Progenitor cell of endocrine pancreas (in vitro differentiated cells): ENCODE measurements at regions not wholly inside any gene's neighbourhood (a gene's known extent, or its start where the extent isn't known, plus 50 kb on each side); places are given as distances from the start of the nearest gene placed in this dataset.

Experiments used
- DNase-seq: peaks from one replicate; pipeline ENCODE4 v3.0.0; 2021; ENCODE audit warnings: low spot score; ENCODE audit not compliant: unreplicated experiment
- H3K27ac Mint-ChIP-seq: 2 replicates; pipeline ENCODE4 v1.8.0; 2021; ENCODE audit warnings: mild to moderate bottlenecking, moderate library complexity, mixed read lengths
- H3K27me3 Mint-ChIP-seq: 2 replicates; pipeline ENCODE4 v1.8.0; 2021; ENCODE audit warnings: mixed read lengths
- H3K36me3 Mint-ChIP-seq: 2 replicates; pipeline ENCODE4 v1.8.0; 2022; ENCODE audit warnings: mixed read lengths; ENCODE audit not compliant: insufficient read depth
- H3K4me1 Mint-ChIP-seq: 2 replicates; pipeline ENCODE4 v1.8.0; 2021; ENCODE audit warnings: low read depth, mixed read lengths
- H3K4me3 Mint-ChIP-seq: 2 replicates; pipeline ENCODE4 v1.8.0; 2021; ENCODE audit warnings: low read depth, mild to moderate bottlenecking, moderate library complexity, mixed read lengths
- H3K9me3 Mint-ChIP-seq: 2 replicates; pipeline ENCODE4 v1.8.0; 2021; ENCODE audit warnings: low read depth, mixed read lengths
- TF ChIP-seq, protein P1 (sequence below): fragments of 200-600 bp; sonication (generic); IDR thresholded peaks from one replicate; pipeline ENCODE4 v1.5.0; 2021; ENCODE audit warnings: antibody characterized with exemption, mild to moderate bottlenecking; ENCODE audit not compliant: unreplicated experiment

DNA sequence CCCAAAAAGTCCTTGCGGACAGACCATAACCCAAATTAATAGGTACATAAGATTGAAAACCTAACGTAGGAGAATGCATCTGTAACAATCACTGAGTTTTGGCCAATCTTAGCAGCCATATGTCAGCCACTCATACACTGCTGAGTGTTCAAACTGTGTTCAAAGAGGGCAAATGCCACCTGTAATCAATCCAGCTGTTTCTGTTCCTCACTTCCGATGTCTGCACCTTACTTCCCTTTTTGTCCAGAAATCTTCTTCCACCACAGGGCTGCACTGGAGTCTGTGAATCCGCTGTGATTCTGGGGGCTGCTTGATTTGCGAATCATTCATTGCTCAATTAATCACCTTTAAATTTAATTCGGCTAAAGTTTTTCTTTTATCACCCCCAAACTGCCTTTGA, 263.9 kb downstream of the ICE1 start:
- TF ChIP-seq, protein P1, sequence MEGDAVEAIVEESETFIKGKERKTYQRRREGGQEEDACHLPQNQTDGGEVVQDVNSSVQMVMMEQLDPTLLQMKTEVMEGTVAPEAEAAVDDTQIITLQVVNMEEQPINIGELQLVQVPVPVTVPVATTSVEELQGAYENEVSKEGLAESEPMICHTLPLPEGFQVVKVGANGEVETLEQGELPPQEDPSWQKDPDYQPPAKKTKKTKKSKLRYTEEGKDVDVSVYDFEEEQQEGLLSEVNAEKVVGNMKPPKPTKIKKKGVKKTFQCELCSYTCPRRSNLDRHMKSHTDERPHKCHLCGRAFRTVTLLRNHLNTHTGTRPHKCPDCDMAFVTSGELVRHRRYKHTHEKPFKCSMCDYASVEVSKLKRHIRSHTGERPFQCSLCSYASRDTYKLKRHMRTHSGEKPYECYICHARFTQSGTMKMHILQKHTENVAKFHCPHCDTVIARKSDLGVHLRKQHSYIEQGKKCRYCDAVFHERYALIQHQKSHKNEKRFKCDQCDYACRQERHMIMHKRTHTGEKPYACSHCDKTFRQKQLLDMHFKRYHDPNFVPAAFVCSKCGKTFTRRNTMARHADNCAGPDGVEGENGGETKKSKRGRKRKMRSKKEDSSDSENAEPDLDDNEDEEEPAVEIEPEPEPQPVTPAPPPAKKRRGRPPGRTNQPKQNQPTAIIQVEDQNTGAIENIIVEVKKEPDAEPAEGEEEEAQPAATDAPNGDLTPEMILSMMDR = no peak

DNA sequence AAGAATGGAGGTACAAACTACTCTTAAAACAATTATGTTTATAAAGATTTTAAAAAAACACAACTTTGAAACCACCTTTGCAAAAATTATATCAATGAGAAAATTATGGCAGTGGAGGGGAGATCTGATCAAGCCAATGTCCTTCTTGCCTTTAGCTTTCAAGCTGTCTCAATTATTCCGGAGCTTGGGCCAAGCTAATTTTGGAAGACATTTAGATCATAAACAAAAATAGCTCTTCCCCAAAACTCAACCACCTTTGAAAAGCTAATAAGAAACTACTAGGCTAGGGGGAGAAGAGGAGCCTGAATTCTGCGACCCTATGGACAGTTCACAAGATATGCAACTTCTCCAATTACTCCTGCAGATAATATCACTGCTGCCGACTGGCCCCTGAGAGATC, 263.3 kb downstream of the ICE1 start:
- Mint-ChIP-seq H3K4me1 (no peaks in the 10 kb centered on the region), H3K4me3 (no peak overlapping the region), H3K36me3 (no peaks in the 10 kb centered on the region), H3K9me3 (peaks cover 5% of the 10 kb centered on the region), H3K27ac (no peak overlapping the region), H3K27me3 (peaks cover 18% of the 10 kb centered on the region)
- DNase-seq = no peak
- TF ChIP-seq, protein P1 = no peak

More for the DNA sequence above, 263.9 kb downstream of the ICE1 start:
- DNase-seq = no peak
- no peaks in the 10 kb centered on the region for H3K4me1 Mint-ChIP-seq
- H3K9me3 Mint-ChIP-seq = peaks cover 5% of the 10 kb centered on the region
- H3K36me3 Mint-ChIP-seq = no peaks in the 10 kb centered on the region
- H3K4me3 Mint-ChIP-seq = no peak overlapping the region
- peaks cover 18% of the 10 kb centered on the region for H3K27me3 Mint-ChIP-seq
- no peak overlapping the region for H3K27ac Mint-ChIP-seq

- DNase-seq = no peak
- H3K27ac Mint-ChIP-seq = no peak overlapping the region
- peaks cover 6% of the 10 kb centered on the region for H3K27me3 Mint-ChIP-seq
- TF ChIP-seq, protein P1 = no peak
- H3K4me1 Mint-ChIP-seq = no peaks in the 10 kb centered on the region
- no peaks in the 10 kb centered on the region for H3K36me3 Mint-ChIP-seq
- H3K4me3 Mint-ChIP-seq = no peak overlapping the region
- peaks cover 5% of the 10 kb centered on the region for H3K9me3 Mint-ChIP-seq
These were observed 260.7 kb downstream of the ICE1 start for GRCh38 chr5:5683174-5683573.

DNA sequence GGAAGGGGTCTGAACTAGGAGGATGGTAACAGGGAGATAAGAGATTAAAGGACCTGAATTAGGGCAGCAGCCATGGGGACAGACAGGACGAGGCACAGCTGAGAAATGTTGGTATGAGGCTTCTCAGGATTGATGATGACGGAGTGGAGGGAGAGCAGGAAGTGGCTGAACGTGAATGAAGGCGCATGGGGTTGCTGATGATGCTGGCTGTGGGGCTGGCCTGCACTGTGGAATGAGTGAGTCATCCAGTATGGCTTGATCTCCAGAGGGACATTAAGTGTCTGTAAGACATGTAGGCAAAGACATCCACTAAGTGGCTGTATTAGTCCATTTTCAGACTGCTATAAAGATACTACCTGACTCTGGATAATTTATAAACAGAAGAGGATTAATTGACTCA, 256.4 kb downstream of the ICE1 start:
- Mint-ChIP-seq H3K36me3 (no peaks in the 10 kb centered on the region), H3K9me3 (peaks cover 4% of the 10 kb centered on the region), H3K4me1 (no peaks in the 10 kb centered on the region), H3K4me3 (no peak overlapping the region), H3K27me3 (no peaks in the 10 kb centered on the region), H3K27ac (no peak overlapping the region)
- TF ChIP-seq, protein P1 = no peak
- DNase-seq = no peak

GRCh38 chr5:5677738-5678137, 255.3 kb downstream of the ICE1 start:
- Mint-ChIP-seq H3K27me3 (no peaks in the 10 kb centered on the region), H3K27ac (no peak overlapping the region), H3K9me3 (no peaks in the 10 kb centered on the region), H3K4me1 (no peaks in the 10 kb centered on the region), H3K36me3 (no peaks in the 10 kb centered on the region), H3K4me3 (no peak overlapping the region)
- TF ChIP-seq, protein P1 = no peak
- DNase-seq = no peak
